ENCODE measurements at regions not wholly inside any gene's neighbourhood (a gene's known extent, or its start where the extent isn't known, plus 50 kb on each side); places are given as distances from the start of the nearest gene placed in this dataset.
A peak's percentile ranks its signal among the peaks of the same experiment; 100 is the strongest.
"Not testable (repeated sequence)": the region's sequence is repeated elsewhere in the genome, so short reads cannot be mapped to it uniquely, and the experiment has no call there.

- Histone ChIP-seq H3K27ac (ENCODE audit: low read depth, low read length, poor library complexity, severe bottlenecking) (no peak overlapping the region), H3K9me2 (ENCODE audit: low read depth, low read length) (no peaks in the 10 kb centered on the region), H3K4me2 (ENCODE audit: low read length) (no peak overlapping the region), H3K4me3 (ENCODE audit: low read depth, low read length, poor library complexity, severe bottlenecking) (no peak overlapping the region), H3F3A (ENCODE audit: insufficient read depth, low read length) (no peaks in the 10 kb centered on the region), H3K9me3 (ENCODE audit: low read length) (0 out of 2 replicates have a peak, but pooled peaks cover 4% of the 10 kb centered on the region), H3K9ac (ENCODE audit: low read length) (no peak overlapping the region), H4K20me1 (ENCODE audit: insufficient read depth, low read length) (no peaks in the 10 kb centered on the region), H2AFZ (ENCODE audit: low read length) (no peak overlapping the region), H3K27me3 (ENCODE audit: insufficient read depth, low read length) (no peaks in the 10 kb centered on the region), H3K36me3 (ENCODE audit: insufficient read depth, low read length) (no peaks in the 10 kb centered on the region; the same call in 1 of the 2 replicates), H3K4me1 (ENCODE audit: insufficient read depth, low read length, severe bottlenecking) (peaks cover 4% of the 10 kb centered on the region), H3K79me2 (ENCODE audit: insufficient read depth, low read length) (no peaks in the 10 kb centered on the region)
- TF ChIP-seq EZH2 (IDR thresholded peaks at IDR 0.05; ENCODE audit: borderline replicate concordance, low read length), result no peak
Observed at GRCh38 chr10:62590306-62590705, 214.2 kb upstream of the ADO start.

- no peak overlapping the region for H3K9ac ChIP-seq (ENCODE audit: low read length)
- H3K9me3 ChIP-seq (ENCODE audit: low read length), result no peaks in the 10 kb centered on the region
- no peaks in the 10 kb centered on the region for H3K36me3 ChIP-seq (ENCODE audit: insufficient read depth, low read length)
- no peak overlapping the region for H3K27ac ChIP-seq (ENCODE audit: low read depth, low read length, poor library complexity, severe bottlenecking)
- no peak overlapping the region for H3K4me3 ChIP-seq (ENCODE audit: low read depth, low read length, poor library complexity, severe bottlenecking)
- no peaks in the 10 kb centered on the region for H3K9me2 ChIP-seq (ENCODE audit: low read depth, low read length)
- H4K20me1 ChIP-seq (ENCODE audit: insufficient read depth, low read length), result no peaks in the 10 kb centered on the region
- H3K4me2 ChIP-seq (ENCODE audit: low read length), result no peak overlapping the region
- TF ChIP-seq EZH2 (IDR thresholded peaks at IDR 0.05; ENCODE audit: borderline replicate concordance, low read length) (no peak), CTCF (IDR thresholded peaks at IDR 0.05; ENCODE audit: low read length) (peak; percentile 98)
- no peaks in the 10 kb centered on the region for H3K27me3 ChIP-seq (ENCODE audit: insufficient read depth, low read length)
- no peak overlapping the region for H2AFZ ChIP-seq (ENCODE audit: low read length)
- no peaks in the 10 kb centered on the region for H3K79me2 ChIP-seq (ENCODE audit: insufficient read depth, low read length)
- no peaks in the 10 kb centered on the region for H3F3A ChIP-seq (ENCODE audit: insufficient read depth, low read length)
- peaks cover 4% of the 10 kb centered on the region for H3K4me1 ChIP-seq (ENCODE audit: insufficient read depth, low read length, severe bottlenecking)
Observed at GRCh38 chr10:62594093-62594520, 210.4 kb upstream of the ADO start.

- H3K79me2 ChIP-seq (ENCODE audit: insufficient read depth, low read length), result no peaks in the 10 kb centered on the region
- no peak overlapping the region for H2AFZ ChIP-seq (ENCODE audit: low read length)
- no peak overlapping the region for H3K27ac ChIP-seq (ENCODE audit: low read depth, low read length, poor library complexity, severe bottlenecking)
- H3K4me2 ChIP-seq (ENCODE audit: low read length), result no peak overlapping the region
- no peaks in the 10 kb centered on the region for H3K27me3 ChIP-seq (ENCODE audit: insufficient read depth, low read length)
- no peaks in the 10 kb centered on the region for H3K9me3 ChIP-seq (ENCODE audit: low read length)
- no peaks in the 10 kb centered on the region for H3K36me3 ChIP-seq (ENCODE audit: insufficient read depth, low read length)
- no peaks in the 10 kb centered on the region for H4K20me1 ChIP-seq (ENCODE audit: insufficient read depth, low read length)
- TF ChIP-seq EZH2 (IDR thresholded peaks at IDR 0.05; ENCODE audit: borderline replicate concordance, low read length), result no peak
- TF ChIP-seq CTCF (IDR thresholded peaks at IDR 0.05; ENCODE audit: low read length), result no peak
- H3K4me3 ChIP-seq (ENCODE audit: low read depth, low read length, poor library complexity, severe bottlenecking), result no peak overlapping the region
- H3F3A ChIP-seq (ENCODE audit: insufficient read depth, low read length), result no peaks in the 10 kb centered on the region
- no peak overlapping the region for H3K9ac ChIP-seq (ENCODE audit: low read length)
- H3K9me2 ChIP-seq (ENCODE audit: low read depth, low read length), result no peaks in the 10 kb centered on the region
- H3K4me1 ChIP-seq (ENCODE audit: insufficient read depth, low read length, severe bottlenecking), result peaks cover 4% of the 10 kb centered on the region
Observed at GRCh38 chr10:62597226-62597625, 207.3 kb upstream of the ADO start.

- Histone ChIP-seq H3K9ac (ENCODE audit: low read length) (no peak overlapping the region), H3F3A (ENCODE audit: insufficient read depth, low read length) (no peaks in the 10 kb centered on the region), H3K9me2 (ENCODE audit: low read depth, low read length) (no peaks in the 10 kb centered on the region), H3K4me1 (ENCODE audit: insufficient read depth, low read length, severe bottlenecking) (peaks cover 4% of the 10 kb centered on the region), H3K79me2 (ENCODE audit: insufficient read depth, low read length) (no peaks in the 10 kb centered on the region), H3K4me2 (ENCODE audit: low read length) (no peak overlapping the region), H3K27me3 (ENCODE audit: insufficient read depth, low read length) (no peaks in the 10 kb centered on the region), H3K9me3 (ENCODE audit: low read length) (no peaks in the 10 kb centered on the region), H3K27ac (ENCODE audit: low read depth, low read length, poor library complexity, severe bottlenecking) (no peak overlapping the region), H3K36me3 (ENCODE audit: insufficient read depth, low read length) (no peaks in the 10 kb centered on the region), H4K20me1 (ENCODE audit: insufficient read depth, low read length) (no peaks in the 10 kb centered on the region), H3K4me3 (ENCODE audit: low read depth, low read length, poor library complexity, severe bottlenecking) (no peak overlapping the region), H2AFZ (ENCODE audit: low read length) (no peak overlapping the region)
- no peak for TF ChIP-seq CTCF (IDR thresholded peaks at IDR 0.05; ENCODE audit: low read length)
- TF ChIP-seq EZH2 (IDR thresholded peaks at IDR 0.05; ENCODE audit: borderline replicate concordance, low read length), result no peak
Observed at GRCh38 chr10:62599161-62599560, 205.4 kb upstream of the ADO start.

GRCh38 chr10:62606551-62606950 lies 198.0 kb upstream of the ADO start:
- not testable (repeated sequence) for H3K4me1 ChIP-seq (ENCODE audit: insufficient read depth, low read length, severe bottlenecking)

More at GRCh38 chr10:62606551-62606950, 198.0 kb upstream of the ADO start:
- not testable (repeated sequence) for H3K9me3 ChIP-seq (ENCODE audit: low read length); H3K9me2 ChIP-seq (ENCODE audit: low read depth, low read length); H3K9ac ChIP-seq (ENCODE audit: low read length); H3K4me3 ChIP-seq (ENCODE audit: low read depth, low read length, poor library complexity, severe bottlenecking); H3K27ac ChIP-seq (ENCODE audit: low read depth, low read length, poor library complexity, severe bottlenecking); H3F3A ChIP-seq (ENCODE audit: insufficient read depth, low read length); H3K79me2 ChIP-seq (ENCODE audit: insufficient read depth, low read length); H3K4me2 ChIP-seq (ENCODE audit: low read length); H2AFZ ChIP-seq (ENCODE audit: low read length); H3K36me3 ChIP-seq (ENCODE audit: insufficient read depth, low read length); H3K27me3 ChIP-seq (ENCODE audit: insufficient read depth, low read length); H4K20me1 ChIP-seq (ENCODE audit: insufficient read depth, low read length)

All from OCI-LY1 (cell line).